GM18867 (cell line): ENCODE measurements at regions not wholly inside any gene's neighbourhood (a gene's known extent, or its start where the extent isn't known, plus 50 kb on each side); places are given as distances from the start of the nearest gene placed in this dataset.

ENCODE experiments used
- ATAC-seq: cut with Tn5 transposase; IDR thresholded peaks from one replicate; pipeline ENCODE4 v1.9.1; 2021; ENCODE audit warnings: mild to moderate bottlenecking, moderate library complexity; ENCODE audit not compliant: unreplicated experiment

DNA sequence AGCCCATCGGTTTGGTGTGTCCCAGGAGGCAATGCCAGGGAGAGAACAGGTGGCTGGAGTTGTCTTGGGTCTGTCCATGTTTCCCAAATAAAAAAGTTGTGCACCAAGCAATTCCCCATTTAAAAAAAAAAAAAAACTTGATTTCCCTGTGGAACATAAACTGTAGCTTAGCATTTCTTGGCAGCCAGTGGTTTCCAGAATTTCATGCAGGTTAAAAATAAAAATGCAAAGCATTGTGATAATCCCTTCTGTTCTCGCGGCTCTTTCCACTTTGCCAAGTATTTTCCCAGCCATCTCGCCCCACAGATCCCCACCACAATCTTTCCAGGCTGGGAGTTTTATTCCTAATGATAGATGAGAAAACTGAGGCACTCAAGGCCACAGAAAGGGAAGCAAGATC lies 51.4 kb upstream of the MSX1 start:
- no peak for ATAC-seq

DNA sequence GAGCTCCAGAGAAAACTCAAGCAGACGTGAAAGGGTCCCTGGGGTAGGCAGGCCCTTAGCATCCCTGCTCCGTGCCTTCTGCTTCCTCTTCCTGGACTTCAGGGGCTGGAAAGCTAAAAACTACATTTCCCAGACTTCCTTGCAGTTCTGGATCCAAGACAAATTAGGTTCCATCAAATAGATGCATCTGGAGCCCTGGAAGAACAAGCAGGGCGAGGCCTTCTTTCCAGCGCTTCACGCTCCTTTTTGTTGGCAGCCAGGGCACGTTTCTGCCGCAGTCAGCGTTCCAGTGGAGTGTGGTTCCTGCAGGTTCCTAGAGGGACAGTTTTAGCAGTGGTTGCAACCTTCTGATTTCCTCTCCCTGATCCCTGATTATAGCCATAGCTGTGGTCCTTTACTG lies 53.6 kb upstream of the MSX1 start:
- no peak for ATAC-seq

DNA sequence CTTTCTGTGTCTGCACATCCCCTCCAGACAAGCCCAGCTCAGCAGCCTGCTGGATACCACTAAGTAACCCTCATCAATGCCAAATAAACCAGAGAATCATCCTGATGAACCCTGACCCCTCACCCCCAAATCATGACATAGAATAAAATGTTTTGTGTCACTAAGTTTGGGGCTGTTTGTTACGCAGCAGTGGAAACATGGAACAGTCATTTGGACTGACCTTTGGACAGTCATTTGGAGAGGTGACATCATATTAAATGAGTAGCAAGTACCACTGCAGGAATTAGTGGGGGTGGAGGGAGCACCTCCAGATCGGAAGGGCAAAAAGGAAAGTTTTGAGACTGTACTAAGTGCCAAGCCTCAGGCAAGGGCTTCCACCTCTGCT lies 55.6 kb upstream of the MSX1 start:
- ATAC-seq = no peak

DNA sequence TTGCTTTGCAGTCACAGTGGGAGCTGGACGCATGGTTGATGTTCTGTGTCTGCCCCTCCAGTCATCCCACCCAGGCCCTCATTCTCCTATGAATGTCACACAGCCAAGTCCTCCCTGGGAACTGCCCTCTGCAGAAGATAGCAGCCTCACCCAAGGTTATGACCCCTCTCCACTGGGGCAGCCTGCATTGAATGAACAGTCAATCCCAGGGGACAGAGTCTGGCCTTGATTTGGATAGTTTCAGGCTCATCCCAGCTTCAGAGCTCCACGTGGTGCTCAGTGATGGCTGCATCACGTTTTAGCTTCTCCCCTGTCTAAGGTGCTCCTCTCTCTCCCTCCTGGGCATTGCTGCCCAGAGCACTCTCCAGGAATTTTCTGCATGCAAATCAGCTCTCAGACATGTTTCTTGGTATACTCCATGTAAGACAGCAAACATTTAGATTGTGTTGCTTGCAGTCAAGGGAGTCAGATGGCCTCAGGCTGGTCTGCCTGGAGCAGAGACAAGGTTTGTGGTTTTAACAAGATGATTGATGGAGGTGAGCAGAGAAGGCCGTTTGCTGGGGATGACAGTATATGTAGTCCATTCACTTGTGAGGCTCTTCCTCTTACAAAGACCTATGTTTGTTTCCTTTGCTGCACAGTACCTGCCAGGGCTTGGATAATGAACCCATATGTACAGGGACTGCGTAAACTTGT lies 56.1 kb upstream of the MSX1 start:
- ATAC-seq = no peak

DNA sequence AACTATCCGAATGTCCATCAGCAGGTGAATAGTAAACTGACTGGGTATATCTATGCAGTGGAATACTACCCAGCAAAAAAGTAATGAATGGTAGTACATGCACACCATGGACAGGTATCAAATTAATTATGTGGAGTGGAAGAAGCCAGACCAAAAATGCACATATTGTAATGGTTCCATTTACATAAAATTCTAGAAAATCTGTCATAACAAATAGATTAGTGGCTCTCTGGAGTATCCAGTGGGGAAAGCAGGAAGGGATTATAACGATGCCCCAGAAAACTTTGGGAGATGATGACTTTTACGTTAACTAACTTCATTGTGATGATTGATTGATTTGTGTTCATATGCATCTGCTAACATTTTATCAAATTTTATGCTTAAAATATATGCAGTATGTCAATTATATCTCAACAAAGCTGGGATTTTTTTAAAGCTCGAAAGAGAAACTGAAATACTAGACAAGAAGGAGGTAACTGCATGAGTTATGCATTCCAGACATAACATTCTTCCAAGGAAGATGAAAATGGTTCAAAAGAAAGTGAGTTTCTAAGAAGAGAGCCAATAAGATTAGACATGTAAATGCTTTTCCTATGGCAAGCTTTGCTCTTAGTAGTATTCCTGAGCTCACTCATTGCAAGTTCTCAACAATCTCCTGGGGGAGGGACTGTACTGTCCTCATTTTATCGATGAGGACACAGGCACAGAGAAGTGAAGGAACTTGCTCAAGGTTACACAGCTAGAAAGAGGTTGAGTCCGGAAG lies 58.6 kb upstream of the MSX1 start:
- ATAC-seq = no peak

DNA sequence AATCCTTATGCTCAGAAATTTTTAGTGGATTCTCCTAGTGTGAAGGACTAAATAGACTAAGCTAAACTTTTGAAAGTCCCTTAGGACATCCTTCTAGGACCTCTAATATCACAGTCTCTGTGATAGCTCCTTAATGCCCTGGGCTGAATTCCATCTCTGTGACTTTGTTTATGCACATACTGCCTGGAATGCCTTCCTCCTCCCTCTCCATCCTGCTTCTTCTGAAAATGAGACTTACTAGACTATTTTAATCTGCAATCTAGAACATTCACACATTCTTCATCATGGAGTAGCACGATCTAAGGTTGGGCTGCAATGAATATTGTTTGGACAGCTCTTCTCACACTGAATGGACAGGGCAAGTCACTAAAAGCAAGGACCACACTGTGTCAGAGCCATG lies 65.0 kb upstream of the MSX1 start:
- ATAC-seq = no peak

DNA sequence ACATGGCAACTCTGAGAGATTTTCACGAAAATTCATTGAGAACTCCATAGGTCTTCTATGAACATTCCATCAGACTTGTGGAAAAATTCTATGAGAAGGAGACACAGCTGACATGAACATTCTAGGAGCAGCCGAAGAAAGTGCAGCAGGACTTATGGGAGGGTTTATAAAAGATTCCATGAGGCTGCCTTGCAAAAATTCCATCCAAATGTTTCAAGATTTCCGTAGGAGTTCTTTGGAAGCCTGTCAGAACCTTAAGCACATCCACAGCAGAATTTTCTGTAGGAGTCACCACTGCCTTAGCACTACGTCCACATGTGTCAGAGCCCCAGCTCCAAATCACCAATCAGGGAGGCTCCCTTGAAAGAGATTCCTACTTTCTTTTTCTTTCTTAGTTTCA lies 67.0 kb upstream of the MSX1 start:
- ATAC-seq = no peak

DNA sequence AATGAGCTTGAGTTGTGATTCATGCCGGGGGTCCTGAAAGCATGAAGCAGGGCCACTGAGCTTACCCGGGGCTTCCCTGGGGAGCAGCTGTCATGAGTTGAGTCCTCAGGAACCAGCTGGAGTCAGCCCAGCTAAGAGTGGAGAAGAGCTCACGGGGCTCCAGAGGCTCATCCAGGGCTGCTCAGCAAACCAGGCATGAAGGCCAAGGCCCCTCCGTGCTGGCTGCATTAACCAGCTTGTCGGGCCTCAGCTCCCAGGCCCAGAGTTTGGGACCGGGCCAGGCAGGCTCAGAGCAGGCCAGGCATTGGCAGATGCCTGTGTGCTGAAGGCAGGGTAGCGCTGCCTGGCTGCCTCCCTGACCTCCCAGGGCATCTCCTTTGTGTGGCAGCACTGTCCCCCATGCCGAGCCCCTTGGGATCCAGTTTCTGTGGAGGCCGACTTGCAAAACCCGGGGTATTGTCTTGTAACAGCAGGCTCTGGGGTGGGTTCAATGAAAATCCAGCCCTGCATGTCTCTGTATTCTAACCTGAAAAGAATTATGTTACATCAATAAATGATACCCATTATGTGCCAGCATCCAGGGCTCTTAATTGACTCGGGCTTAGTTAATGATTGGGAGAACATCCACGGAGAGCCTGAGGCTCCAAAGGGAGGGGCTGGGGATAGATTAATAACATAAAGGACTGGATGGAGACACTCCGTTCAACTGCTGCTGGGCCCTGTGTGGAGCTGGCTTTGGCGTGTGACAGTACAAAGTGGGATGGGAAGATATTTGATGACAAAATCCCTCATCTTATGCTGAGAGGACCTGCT lies 68.0 kb upstream of the MSX1 start:
- no peak for ATAC-seq

DNA sequence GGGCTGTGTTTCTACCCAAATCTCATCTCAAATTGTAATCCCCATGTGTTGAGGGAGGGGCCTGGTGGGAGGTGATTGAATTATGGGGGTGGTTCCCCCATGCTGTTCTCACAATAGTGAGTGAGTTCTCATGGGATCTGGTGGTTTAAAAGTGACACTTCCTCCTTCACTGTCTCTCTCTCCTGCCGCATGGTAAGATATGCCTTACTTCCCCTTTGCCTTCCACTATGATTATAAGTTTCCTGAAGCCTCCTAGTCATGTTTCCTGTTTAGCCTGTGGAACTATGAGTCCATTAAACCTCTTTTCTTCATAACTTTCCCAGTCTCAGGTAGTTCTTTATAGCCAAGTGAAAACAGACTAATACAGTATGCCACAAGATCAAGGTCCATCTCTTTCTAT lies 70.0 kb upstream of the MSX1 start:
- ATAC-seq = no peak

DNA sequence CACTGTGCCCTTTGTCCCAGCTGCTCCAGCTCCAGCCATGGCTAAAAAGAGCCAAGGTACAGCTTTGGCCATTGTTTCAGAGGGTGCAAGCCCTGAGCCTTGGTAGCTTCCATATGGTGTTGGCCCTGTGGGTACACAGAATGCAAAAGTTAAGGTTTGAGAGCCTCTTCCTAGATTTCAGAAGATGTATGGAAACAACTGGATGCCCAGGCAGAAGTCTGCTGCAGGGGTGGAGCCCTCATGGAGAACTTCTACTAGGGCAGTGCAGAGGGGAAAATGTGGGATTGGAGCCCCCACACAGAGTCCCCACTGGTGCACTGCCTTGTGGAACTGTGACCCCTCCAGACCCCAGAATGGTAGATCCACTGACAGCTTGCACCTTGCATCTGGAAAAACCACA lies 70.9 kb upstream of the MSX1 start:
- no peak for ATAC-seq

DNA sequence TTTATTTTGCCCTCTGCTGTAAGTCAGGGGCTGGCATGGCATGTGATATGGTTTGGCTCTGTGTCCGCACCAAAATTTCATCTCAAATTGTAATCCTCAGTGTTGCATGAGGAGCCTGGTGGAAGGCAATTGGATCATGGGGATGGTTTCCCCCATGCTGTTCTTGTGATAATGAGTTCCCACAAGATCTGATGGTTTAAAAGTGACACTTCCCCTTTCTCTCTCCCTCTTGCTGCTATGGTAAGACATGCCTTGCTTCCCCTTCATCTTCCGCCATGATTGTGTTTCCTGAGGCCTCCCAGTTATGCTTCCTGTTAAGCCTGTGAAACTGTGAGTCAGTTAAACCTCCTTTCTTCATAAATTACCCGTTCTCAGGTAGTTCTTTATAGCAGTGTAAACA lies 72.0 kb upstream of the MSX1 start:
- ATAC-seq = no peak

DNA sequence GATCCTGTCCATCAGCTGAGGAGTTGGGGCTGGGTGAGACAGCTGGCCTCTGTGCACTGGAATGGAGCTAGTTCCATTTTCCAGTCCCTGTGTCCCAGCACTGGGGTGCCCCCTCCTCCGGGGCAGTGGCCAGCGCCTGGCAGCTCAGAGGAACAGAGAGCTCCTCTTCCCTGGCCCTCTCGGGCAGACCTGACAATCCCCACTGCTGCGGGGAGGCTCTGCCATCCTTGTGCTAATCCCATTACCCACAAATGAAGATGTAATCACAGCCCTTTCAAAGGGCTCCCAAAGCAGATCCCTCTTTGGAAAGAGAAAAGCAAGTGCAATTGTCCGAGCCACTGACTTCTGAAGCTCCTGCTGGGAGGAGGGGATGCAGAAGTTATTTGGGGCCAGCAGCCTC lies 75.1 kb upstream of the MSX1 start:
- no peak for ATAC-seq

DNA sequence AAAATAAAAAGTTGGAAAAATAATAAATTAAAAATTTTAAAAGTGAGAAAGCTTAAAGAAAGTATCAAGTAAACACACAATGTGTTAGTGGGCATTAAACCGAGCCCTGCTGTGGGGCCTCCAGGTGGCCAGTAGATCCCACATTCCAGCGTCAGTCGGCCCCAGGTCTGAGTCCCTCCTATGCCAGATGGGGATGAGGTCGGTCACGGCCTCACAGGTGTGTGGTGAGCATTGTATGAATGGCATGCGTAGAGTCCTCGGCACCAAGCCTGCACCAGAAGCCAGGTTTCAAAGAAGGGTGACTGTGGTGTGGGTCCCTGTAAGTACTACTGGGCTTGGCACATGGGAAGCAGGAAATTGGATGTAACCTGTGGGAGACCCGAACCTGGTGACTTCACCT lies 75.6 kb upstream of the MSX1 start:
- no peak for ATAC-seq

DNA sequence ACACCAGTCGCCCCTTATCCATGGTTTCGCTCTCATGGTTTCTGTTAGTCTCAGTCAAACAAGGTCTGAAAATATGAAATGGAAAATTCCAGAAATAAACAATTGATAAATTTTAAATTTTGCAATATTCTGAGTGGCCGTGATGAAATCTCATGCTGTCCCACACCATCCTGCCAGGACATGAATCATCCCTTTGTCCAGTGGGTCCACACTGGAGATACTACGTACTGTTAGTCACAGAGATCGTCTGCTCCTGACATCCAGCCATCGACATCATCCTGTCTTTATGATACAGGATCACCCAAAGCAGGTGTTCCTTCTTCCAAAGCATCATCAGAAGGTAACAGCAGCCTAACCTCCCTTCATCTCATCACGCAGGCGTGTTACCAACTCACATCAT lies 76.5 kb upstream of the MSX1 start:
- ATAC-seq = no peak

DNA sequence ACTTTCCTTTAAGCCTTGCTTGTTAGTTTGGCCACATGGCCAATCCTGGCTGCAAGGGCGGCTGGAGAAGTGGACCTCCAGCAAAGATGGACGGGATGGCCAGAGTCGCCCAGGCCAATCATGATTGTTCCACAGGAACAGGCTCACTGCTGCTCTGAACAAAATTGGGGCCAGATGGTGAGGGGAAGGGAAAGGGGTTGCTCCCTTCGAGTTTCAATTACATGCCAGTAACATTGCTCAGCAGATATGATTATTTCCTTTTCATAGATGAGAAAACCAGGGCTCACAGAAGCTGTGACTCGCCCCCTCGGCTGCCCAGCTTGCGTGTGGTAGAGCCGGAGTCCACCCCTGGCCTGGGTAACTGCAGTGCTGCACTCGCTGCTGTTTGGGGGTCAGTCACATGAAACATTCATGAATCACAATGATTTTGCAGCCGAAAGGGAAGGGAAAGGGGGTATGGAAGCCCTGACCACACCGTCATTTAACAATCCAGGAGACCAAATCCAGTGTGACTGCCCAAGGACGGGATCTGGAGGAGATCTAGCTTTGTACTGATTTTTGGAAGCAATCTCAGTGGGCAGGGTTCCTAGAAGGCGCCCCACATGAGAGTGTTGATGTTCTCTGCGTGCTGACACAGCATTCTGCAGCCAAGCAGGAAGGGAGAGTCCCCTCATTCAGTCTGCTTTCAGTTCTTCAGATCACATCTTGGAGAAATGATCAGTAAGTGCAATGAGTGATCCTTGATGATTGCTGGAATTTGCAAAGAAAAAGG lies 77.3 kb upstream of the MSX1 start:
- no peak for ATAC-seq

DNA sequence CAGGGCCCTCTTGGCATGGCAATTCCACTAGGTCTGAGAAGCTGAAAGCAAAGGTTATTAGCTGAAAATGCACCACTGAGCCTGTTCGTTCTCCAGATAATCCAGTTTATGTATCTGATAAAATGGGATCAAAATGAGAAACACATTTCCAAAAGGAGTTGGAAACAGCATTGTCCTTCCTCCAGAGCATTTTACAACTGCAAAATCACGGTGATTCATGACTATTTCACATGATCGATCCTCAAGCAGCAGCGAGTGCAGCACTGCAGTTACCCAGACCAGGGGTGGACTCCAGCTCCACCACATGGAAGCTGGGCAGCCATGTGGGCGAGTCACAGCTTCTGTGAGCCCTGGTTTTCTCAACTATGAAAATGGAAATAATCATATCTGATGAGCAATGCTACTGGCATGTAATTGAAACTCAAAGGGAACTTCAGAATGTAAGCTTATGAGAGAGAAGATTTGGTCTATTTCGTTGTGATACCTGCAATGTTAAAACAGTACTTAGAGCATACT lies 78.7 kb upstream of the MSX1 start:
- no peak for ATAC-seq

DNA sequence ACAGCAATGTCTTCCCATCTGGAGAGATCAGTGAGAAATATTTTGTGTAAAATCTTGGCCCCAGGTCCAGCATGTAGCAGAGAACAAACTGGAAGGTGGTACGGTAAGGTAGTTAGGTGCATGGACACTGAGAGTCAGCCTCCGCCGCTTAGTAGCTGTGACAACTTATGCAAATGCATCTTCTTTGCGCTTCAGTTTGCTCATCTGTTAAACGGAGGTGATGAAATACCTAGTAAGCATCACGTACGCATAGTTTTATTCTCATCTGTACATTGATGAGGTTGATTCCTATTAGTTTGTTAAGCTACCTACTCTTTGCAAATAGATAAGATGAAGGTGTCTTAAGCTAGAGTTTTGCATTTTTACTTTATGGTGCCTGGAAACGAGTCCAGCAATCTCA lies 80.0 kb upstream of the MSX1 start:
- no peak for ATAC-seq

DNA sequence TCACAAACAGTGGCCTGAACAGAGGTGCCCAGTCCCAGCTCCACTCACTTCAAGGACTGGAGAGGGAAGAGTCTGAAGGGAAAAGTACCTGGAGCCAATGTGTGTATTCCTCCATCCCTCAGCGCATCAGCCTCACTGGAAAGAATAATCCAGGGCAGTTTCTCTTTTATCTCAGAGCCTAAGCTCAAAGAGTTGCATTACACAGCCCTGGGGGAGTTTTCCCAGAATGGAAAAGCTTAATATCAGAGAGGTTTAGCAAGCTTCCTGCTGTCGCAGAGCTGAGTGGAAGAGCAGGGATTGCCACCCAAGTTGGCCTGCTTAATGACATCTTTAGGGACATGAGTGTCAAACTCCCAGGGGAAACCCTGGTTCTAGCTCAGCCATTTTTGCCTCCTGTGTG lies 80.4 kb upstream of the MSX1 start:
- no peak for ATAC-seq

DNA sequence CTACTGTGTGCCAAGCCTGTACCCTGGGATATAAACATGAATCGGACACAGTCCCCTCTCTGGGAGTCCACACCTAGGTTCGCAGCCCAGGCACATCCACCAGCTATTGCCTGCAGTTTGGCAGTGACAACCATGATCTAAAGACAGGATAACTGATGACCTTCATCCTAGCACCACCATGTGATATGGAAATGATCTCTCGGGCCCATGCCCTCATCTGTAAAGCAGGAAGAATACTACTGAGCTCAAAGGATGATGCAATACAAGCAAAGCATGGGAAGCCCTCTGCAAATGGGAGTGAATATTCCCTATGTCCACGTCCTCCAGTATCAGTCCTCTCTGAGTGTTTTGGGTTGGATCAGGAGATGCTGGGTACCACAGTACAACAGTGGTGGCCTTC lies 80.9 kb upstream of the MSX1 start:
- no peak for ATAC-seq

DNA sequence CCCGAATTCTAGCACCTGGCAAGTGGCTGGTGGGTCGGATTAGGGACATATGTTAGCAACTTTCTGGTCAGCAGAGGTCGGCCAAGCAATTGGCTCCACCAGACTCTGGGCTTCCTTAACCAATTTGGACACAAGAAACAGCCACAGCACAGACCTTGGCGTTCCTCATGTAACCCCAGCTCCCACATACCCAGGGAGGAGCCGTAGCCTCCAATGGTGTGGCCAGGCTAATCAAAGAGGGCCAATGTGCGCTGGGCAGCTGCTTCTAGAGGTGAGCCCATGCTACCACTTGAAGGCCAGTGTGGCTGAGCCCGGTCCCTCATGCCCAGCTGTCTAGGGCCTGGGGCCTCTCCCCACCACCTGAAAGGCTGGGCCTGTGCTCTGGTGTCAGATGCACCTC lies 82.5 kb upstream of the MSX1 start:
- no peak for ATAC-seq

DNA sequence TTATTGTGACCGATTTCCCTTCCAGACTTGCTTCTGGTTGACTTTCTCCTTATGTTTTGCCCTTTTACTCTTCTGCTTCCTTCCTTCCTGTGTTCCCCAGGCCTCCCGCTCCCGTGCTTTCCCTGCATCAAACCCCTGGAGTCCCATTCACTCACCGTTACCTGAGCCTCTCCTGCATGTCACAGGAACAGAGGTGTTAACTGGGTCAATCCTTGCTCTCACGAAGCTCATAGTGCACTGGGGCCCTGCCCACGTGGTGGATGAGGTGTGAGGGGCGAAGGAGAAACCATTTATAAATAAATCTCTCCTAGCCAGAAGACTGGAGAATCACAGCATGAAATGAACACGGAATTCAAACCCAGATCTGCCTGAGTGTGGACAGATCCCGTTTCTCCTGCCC lies 83.1 kb upstream of the MSX1 start:
- ATAC-seq = no peak
